GM12865 (cell line): ENCODE measurements at regions not wholly inside any gene's neighbourhood (a gene's known extent, or its start where the extent isn't known, plus 50 kb on each side); places are given as distances from the start of the nearest gene placed in this dataset.
"Not testable (repeated sequence)": the region's sequence is repeated elsewhere in the genome, so short reads cannot be mapped to it uniquely, and the experiment has no call there.

Source experiments
- DNase-seq: peaks from one replicate; pipeline ENCODE4 v3.0.0; 2010; ENCODE audit warnings: low read depth
- H3K4me3 ChIP-seq: 2 replicates; pipeline ENCODE4 v1.5.1; 2011; ENCODE audit warnings: mild to moderate bottlenecking, low read depth, low read length, control low read depth
- TF ChIP-seq, protein P1 (sequence below): IDR thresholded peaks from 2 replicates; pipeline ENCODE4 v1.5.1; 2011; ENCODE audit warnings: low read length, control low read depth, low read depth, inconsistent platforms; ENCODE audit not compliant: insufficient read depth; ENCODE audit errors: missing control alignments

DNA sequence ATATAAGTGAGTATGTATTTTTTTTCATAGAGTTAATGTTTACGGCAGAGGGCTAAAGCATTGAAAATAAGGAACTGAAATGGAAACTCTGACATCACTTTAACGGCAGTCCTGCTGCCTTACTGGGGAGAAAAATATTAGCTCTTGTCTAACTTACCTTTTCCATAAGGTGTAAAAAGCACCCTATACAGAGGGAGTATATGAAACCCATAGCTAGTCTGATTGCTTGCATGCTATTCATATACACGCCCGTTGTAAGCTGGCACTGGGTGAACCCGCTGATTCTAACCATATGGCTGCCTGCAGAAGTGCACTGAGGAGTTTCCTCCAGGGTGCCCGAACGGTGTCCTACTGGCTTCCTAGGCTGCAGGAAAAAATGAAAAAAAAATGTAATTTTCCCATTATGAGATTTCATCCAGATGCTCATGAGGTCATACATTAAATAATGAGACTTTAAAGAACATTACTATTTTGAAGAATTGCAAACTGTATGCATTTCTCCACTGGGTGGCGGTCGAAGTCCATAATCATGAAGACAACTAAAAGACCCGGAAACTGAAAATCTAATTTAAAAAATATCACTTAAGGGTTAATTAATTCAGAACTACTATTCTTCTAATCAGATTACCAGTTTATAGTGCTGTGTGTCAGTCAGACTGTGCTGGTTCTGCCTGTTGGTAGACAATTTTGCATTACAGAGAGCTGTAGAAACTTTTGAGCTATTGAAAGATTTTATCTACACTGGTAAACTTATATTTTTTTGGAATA is 144.7 kb downstream of the ALX1 start:
- TF ChIP-seq, protein P1, sequence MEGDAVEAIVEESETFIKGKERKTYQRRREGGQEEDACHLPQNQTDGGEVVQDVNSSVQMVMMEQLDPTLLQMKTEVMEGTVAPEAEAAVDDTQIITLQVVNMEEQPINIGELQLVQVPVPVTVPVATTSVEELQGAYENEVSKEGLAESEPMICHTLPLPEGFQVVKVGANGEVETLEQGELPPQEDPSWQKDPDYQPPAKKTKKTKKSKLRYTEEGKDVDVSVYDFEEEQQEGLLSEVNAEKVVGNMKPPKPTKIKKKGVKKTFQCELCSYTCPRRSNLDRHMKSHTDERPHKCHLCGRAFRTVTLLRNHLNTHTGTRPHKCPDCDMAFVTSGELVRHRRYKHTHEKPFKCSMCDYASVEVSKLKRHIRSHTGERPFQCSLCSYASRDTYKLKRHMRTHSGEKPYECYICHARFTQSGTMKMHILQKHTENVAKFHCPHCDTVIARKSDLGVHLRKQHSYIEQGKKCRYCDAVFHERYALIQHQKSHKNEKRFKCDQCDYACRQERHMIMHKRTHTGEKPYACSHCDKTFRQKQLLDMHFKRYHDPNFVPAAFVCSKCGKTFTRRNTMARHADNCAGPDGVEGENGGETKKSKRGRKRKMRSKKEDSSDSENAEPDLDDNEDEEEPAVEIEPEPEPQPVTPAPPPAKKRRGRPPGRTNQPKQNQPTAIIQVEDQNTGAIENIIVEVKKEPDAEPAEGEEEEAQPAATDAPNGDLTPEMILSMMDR, result peak; percentile 43
- H3K4me3 ChIP-seq, result no peak overlapping the region; the same call in 1 of the 2 replicates
- peak; percentile 55 for DNase-seq

DNA sequence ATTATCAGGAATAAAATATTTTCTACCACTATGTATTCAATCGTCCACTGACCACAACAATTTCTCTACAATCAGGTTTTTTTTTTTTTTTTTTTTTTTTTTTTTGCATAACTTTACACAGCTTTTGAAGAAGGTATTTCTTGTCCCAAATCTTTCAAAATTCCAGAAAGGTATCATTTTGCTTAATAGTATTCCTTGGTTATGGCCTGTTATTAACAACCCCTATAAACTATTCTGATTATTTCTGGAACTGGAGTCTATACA is 145.3 kb downstream of the ALX1 start:
- TF ChIP-seq, protein P1, result no peak
- DNase-seq, result no peak
- no peak overlapping the region for H3K4me3 ChIP-seq

DNA sequence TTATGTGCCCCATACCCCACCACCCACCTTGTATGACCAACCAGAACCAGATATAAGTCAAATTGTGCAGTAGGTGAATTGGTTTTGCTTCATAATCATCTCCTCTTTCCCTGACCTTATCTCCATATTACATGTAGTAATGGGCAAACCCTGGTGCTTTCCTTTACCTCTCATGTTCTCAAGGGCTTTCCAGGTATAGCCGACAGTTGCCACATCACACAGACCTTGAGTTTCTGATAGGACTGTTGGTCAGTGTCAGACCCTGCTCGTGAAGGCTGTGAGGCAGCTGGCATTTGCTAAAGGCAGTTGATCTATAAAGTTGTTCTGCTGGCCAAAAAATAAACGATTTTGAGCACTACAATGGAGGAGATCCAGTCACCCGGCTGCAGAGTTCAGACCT is 145.9 kb downstream of the ALX1 start:
- TF ChIP-seq, protein P1, result no peak
- peak; percentile 3 for DNase-seq
- no peak overlapping the region for H3K4me3 ChIP-seq

DNA sequence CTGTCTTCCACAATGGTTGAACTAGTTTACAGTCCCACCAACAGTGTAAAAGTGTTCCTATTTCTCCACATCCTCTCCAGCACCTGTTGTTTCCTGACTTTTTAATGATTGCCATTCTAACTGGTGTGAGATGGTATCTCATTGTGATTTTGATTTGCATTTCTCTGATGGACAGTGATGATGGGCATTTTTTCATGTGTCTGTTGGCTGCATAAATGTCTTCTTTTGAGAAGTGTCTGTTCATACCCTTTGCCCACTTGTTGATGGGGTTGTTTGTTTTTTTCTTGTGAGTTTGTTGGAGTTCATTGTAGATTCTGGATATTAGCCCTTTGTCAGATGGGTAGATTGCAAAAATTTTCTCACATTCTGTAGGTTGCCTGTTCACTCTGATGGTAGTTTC is 153.1 kb downstream of the ALX1 start:
- H3K4me3 ChIP-seq, DNase-seq: not testable (repeated sequence)

DNA sequence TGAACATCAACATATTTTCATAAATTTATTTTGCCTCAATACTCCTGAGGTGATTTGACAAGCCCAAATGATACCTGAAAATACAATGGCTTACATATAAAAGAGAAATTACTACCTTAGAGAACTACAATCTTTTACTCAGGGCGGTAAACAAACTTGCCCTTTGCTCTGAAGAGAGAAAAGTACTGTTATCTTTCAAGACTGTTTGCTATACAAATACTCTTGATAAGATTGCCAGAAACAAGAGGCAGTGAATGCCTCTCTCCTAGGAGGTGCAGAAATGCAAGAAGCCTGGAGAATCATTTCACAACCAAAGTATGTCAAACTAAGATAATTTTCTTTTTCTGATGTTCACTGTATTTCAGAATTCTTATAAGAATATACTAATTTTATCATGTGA is 160.3 kb downstream of the ALX1 start:
- DNase-seq, result no peak
- no peak overlapping the region for H3K4me3 ChIP-seq
- TF ChIP-seq, protein P1, result no peak

DNA sequence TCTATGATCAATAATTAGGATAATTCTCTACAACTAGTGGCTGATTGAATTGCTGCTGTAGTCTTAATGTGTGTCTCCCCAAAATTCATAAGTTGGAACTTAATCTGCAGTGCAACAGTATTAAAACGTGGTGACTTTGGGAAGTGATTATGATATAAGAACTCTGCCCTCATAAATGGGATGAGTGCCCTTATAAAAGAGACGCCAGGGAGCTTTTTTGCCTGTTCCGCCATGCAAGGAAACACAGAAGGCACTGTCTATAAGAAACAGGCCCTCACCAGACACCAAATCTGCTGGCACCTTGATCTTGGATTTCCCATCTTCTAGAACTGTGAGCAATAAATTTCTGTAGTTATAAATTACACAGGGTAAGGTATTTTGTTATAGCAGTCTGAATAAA is 161.0 kb downstream of the ALX1 start:
- TF ChIP-seq, protein P1, result no peak
- H3K4me3 ChIP-seq, result no peak overlapping the region
- DNase-seq, result no peak

DNA sequence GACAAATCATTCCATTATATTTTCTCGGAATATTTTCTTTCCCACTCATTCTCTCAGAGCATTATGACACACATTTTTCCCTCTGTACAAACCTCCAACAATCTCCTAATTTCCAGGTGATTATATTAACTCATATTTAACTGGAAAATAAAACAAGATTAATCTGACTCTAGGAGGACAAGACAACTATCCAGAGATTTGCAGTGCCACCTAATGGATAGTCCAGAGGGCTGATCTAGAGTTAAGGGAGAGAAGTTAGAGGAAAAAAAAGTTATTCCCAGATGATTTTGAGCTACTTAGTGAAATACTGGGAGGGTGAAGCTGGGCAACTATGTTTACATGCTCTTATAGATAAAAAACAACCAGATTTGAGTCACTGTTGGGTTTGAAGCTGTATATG is 161.7 kb downstream of the ALX1 start:
- no peak for DNase-seq
- TF ChIP-seq, protein P1, result no peak
- no peak overlapping the region for H3K4me3 ChIP-seq
